ENCODE measurements at regions not wholly inside any gene's neighbourhood (a gene's known extent, or its start where the extent isn't known, plus 50 kb on each side); places are given as distances from the start of the nearest gene placed in this dataset.
"Not testable (repeated sequence)": the region's sequence is repeated elsewhere in the genome, so short reads cannot be mapped to it uniquely, and the experiment has no call there.

DNA sequence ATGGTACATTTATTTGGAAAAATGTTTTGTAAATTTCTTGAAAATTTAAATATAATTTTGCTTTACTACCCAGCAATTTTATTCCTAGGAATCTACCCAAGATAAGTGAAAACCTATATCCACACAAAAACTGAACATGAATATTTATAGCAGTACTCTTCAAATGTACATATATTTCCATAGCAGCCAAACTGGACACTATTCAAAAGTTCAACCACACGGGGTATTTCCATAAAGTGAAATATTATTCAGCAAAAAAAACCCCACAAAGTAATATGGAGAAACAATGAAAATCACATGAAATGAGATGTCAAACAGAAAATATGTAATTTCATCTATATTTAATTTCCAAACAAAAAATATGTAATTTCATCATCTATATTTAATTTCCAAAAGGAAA is 1247.6 kb upstream of the TMEFF2 start:
- Histone ChIP-seq H3K36me3 (no peaks in the 10 kb centered on the region), H3K4me1 (no peaks in the 10 kb centered on the region), H3K9me3 (no peaks in the 10 kb centered on the region), H3K27ac (no peak overlapping the region), H3K27me3 (no peaks in the 10 kb centered on the region), H3K4me3 (no peak overlapping the region)
- no peak for DNase-seq
- no peak for TF ChIP-seq POLR2A (IDR thresholded peaks at IDR 0.05)
- TF ChIP-seq EP300 (IDR thresholded peaks at IDR 0.05), result no peak
- TF ChIP-seq POLR2AphosphoS5 (IDR thresholded peaks at IDR 0.05), result no peak
- TF ChIP-seq, protein P1, sequence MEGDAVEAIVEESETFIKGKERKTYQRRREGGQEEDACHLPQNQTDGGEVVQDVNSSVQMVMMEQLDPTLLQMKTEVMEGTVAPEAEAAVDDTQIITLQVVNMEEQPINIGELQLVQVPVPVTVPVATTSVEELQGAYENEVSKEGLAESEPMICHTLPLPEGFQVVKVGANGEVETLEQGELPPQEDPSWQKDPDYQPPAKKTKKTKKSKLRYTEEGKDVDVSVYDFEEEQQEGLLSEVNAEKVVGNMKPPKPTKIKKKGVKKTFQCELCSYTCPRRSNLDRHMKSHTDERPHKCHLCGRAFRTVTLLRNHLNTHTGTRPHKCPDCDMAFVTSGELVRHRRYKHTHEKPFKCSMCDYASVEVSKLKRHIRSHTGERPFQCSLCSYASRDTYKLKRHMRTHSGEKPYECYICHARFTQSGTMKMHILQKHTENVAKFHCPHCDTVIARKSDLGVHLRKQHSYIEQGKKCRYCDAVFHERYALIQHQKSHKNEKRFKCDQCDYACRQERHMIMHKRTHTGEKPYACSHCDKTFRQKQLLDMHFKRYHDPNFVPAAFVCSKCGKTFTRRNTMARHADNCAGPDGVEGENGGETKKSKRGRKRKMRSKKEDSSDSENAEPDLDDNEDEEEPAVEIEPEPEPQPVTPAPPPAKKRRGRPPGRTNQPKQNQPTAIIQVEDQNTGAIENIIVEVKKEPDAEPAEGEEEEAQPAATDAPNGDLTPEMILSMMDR (IDR thresholded peaks at IDR 0.05), result no peak
- intact Hi-C loops (cut with DNase I), result no loop called here
- WGBS, 2 donors, result 64 to 79% methylated on average over 1 of the region's 1 CpG

DNA sequence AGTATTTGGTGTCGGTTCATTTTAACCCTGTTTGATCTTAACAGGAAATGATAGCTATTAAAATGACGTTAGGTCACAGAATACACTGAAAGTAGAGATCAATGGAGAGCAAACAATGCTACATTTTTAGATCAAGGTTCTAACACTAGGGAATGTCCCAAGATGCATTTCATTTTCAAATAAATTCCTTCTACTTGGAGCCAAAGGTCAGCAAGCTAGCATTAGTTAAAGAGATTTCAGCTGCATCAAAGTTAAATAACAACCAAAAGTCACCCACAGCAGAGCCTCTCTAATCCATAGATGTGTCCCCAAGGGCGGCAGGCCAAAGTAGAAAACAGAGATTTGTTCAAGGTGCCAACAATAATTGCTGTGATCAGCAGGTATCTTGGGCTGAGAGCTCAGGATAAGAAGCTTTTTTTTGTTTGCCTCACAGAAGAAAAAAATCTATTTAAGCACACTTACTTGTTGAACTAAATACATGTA is 1233.6 kb upstream of the TMEFF2 start:
- Histone ChIP-seq H3K9me3 (no peaks in the 10 kb centered on the region), H3K4me3 (no peak overlapping the region), H3K27ac (no peak overlapping the region), H3K4me1 (no peaks in the 10 kb centered on the region), H3K27me3 (no peaks in the 10 kb centered on the region), H3K36me3 (no peaks in the 10 kb centered on the region)
- intact Hi-C loops (cut with DNase I), result no loop called here
- no peak for TF ChIP-seq EP300 (IDR thresholded peaks at IDR 0.05)
- TF ChIP-seq, protein P1 (IDR thresholded peaks at IDR 0.05), result no peak
- no peak for TF ChIP-seq POLR2AphosphoS5 (IDR thresholded peaks at IDR 0.05)
- no peak for TF ChIP-seq POLR2A (IDR thresholded peaks at IDR 0.05)
- no peak for DNase-seq
- 10 to 53% methylated on average over 3 of the region's 3 CpGs for WGBS, 2 donors

DNA sequence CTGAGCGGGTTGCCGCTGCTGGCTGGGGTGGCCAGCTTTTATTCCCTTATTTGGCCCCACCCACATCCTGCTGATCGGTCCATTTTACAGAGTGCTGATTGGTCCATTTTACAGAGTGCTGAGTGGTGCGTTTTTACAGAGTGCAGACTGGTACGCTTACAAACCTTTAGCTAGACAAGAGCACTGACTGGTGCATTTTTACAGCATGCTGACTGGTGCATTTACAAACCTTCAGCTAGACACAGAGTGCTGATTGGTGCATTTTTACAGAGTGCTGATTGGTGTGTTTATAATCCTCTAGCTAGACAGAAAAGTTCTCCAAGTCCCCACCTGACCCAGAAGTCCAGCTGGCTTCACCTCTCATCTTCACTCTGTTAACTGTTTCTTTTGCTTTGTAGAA is 1217.6 kb upstream of the TMEFF2 start:
- H3K9me3 ChIP-seq; H3K27me3 ChIP-seq; H3K27ac ChIP-seq; DNase-seq; H3K36me3 ChIP-seq; H3K4me1 ChIP-seq; H3K4me3 ChIP-seq; intact Hi-C loops (cut with DNase I): not testable (repeated sequence)
- 88 to 95% methylated on average over 5 of the region's 5 CpGs for WGBS, 2 donors

DNA sequence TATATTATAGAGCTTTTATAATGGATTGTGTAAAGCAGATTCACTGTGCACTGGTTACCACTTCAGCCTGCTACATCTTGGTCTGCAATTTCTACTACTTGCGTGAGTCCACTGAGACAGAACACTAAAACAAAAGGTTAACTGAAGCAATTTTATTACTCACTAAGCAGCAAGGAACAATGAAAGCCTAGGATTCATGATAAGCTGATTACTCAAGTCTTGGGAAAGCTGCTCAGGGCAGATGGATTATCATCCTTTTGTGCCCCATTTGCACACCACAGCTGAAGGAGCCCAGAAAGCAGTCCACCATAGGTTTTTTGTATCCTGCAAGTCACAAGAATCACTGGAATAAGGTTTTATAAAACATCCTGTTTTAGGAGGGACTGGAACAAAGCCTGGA is 1215.2 kb upstream of the TMEFF2 start:
- no peak for TF ChIP-seq EP300 (IDR thresholded peaks at IDR 0.05)
- no peak for TF ChIP-seq POLR2AphosphoS5 (IDR thresholded peaks at IDR 0.05)
- no peak for TF ChIP-seq POLR2A (IDR thresholded peaks at IDR 0.05)
- TF ChIP-seq, protein P1 (IDR thresholded peaks at IDR 0.05), result no peak
- 87 to 89% methylated on average over 1 of the region's 1 CpG for whole genome bisulfite sequencing, 2 donors
- DNase-seq, result no peak
- intact Hi-C loops (cut with DNase I), result no loop called here
- Histone ChIP-seq H3K27ac (no peak overlapping the region), H3K4me1 (no peaks in the 10 kb centered on the region), H3K27me3 (no peaks in the 10 kb centered on the region), H3K36me3 (no peaks in the 10 kb centered on the region), H3K9me3 (no peaks in the 10 kb centered on the region), H3K4me3 (no peak overlapping the region)

DNA sequence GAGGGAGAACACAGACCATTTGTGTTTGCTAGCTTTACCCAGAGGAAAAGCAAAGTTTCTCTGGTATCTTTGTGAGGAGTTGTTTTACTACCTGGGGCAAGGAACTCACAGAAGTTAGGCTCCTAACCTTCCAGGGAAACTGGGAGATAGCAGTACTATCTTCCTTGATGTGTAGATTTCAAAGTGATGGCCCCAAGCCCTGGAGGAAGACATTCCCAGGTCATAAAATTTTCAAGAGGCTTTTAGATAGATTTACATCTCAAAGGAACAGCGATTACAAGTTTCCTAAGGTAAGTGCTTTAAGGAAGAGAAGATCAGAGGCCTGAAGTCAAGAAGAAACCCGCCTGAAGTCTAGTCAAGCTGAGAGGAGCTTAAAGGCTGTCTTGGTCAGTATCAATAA is 1187.8 kb upstream of the TMEFF2 start:
- WGBS, 2 donors, result 71 to 76% methylated on average over 2 of the region's 2 CpGs
- intact Hi-C loops (cut with DNase I), result no loop called here

More for the DNA sequence above, 1187.8 kb upstream of the TMEFF2 start:
- H3K36me3 ChIP-seq, result no peaks in the 10 kb centered on the region
- H3K4me3 ChIP-seq, result no peak overlapping the region
- no peak for DNase-seq
- H3K27me3 ChIP-seq, result no peaks in the 10 kb centered on the region
- no peak for TF ChIP-seq EP300 (IDR thresholded peaks at IDR 0.05)
- TF ChIP-seq POLR2AphosphoS5 (IDR thresholded peaks at IDR 0.05), result no peak
- TF ChIP-seq POLR2A (IDR thresholded peaks at IDR 0.05), result no peak
- TF ChIP-seq, protein P1 (IDR thresholded peaks at IDR 0.05), result no peak
- no peaks in the 10 kb centered on the region for H3K4me1 ChIP-seq
- H3K9me3 ChIP-seq, result no peaks in the 10 kb centered on the region
- H3K27ac ChIP-seq, result no peak overlapping the region

Measured in sigmoid colon (tissue), 6 donors.